ENCODE measurements at regions not wholly inside any gene's neighbourhood (a gene's known extent, or its start where the extent isn't known, plus 50 kb on each side); places are given as distances from the start of the nearest gene placed in this dataset.

- intact Hi-C loops (cut with DNase I), result no loop called here
These were observed 173.1 kb downstream of the NECTIN3 start for GRCh38 chr3:111244760-111245159.

GRCh38 chr3:111246967-111247760 lies 175.5 kb downstream of the NECTIN3 start:
- intact Hi-C loops (cut with DNase I), result no loop called here
- no peak for DNase-seq

More at GRCh38 chr3:111244760-111245159, 173.1 kb downstream of the NECTIN3 start:
- DNase-seq, result no peak

- DNase-seq, result no peak
- intact Hi-C loops (cut with DNase I), result no loop called here
These were observed 176.8 kb downstream of the NECTIN3 start for GRCh38 chr3:111248406-111248805.

- DNase-seq, result no peak
- intact Hi-C loops (cut with DNase I), result no loop called here
These were observed 177.8 kb downstream of the NECTIN3 start for GRCh38 chr3:111249421-111249820.

GRCh38 chr3:111252779-111253178 lies 181.2 kb downstream of the NECTIN3 start:
- DNase-seq, result peak in 31 of 42 donors; percentile 7 to 57 (median 26)

GRCh38 chr3:111253733-111254132 lies 182.1 kb downstream of the NECTIN3 start:
- intact Hi-C loops (cut with DNase I), result no loop called here
- DNase-seq, result no peak

More at GRCh38 chr3:111252779-111253178, 181.2 kb downstream of the NECTIN3 start:
- intact Hi-C loops (cut with DNase I), result no loop called here

GRCh38 chr3:111260878-111261277 lies 189.3 kb downstream of the NECTIN3 start:
- no peak for DNase-seq
- intact Hi-C loops (cut with DNase I), result no loop called here

- intact Hi-C loops (cut with DNase I), result no loop called here
- DNase-seq, result no peak
These were observed 198.2 kb downstream of the NECTIN3 start for GRCh38 chr3:111269777-111270176.

GRCh38 chr3:111277226-111277625 lies 205.6 kb downstream of the NECTIN3 start:
- intact Hi-C loops (cut with DNase I), result no loop called here

GRCh38 chr3:111278959-111279358 lies 207.3 kb downstream of the NECTIN3 start:
- intact Hi-C loops (cut with DNase I), result no loop called here
- DNase-seq, result no peak

More at GRCh38 chr3:111277226-111277625, 205.6 kb downstream of the NECTIN3 start:
- no peak for DNase-seq

GRCh38 chr3:111282024-111282423 lies 210.4 kb downstream of the NECTIN3 start:
- intact Hi-C loops (cut with DNase I), result no loop called here
- DNase-seq, result peak in 6 of 42 donors; percentile 7 to 19 (median 12)

- intact Hi-C loops (cut with DNase I), result no loop called here
- DNase-seq, result no peak
These were observed 211.5 kb downstream of the NECTIN3 start for GRCh38 chr3:111283165-111283564.

GRCh38 chr3:111284503-111285183 lies 213.0 kb downstream of the NECTIN3 start:
- intact Hi-C loops (cut with DNase I), result no loop called here
- no peak for DNase-seq

GRCh38 chr3:111285184-111285538 lies 213.5 kb downstream of the NECTIN3 start:
- no peak for DNase-seq
- intact Hi-C loops (cut with DNase I), result no loop called here

GRCh38 chr3:111285694-111286093 lies 214.1 kb downstream of the NECTIN3 start:
- DNase-seq, result peak in 22 of 42 donors; percentile 4 to 47 (median 18)
- intact Hi-C loops (cut with DNase I), result no loop called here

- DNase-seq, result no peak
- intact Hi-C loops (cut with DNase I), result no loop called here
These were observed 215.1 kb downstream of the NECTIN3 start for GRCh38 chr3:111286746-111287145.

- intact Hi-C loops (cut with DNase I), result no loop called here
- no peak for DNase-seq
These were observed 220.5 kb downstream of the NECTIN3 start for GRCh38 chr3:111292117-111292516.

GRCh38 chr3:111299192-111299615 lies 227.6 kb downstream of the NECTIN3 start:
- intact Hi-C loops (cut with DNase I), result no loop called here

GRCh38 chr3:111301238-111301798 lies 229.7 kb downstream of the NECTIN3 start:
- DNase-seq, result no peak
- intact Hi-C loops (cut with DNase I), result no loop called here

More at GRCh38 chr3:111299192-111299615, 227.6 kb downstream of the NECTIN3 start:
- DNase-seq, result no peak

GRCh38 chr3:111302063-111302462 lies 230.4 kb downstream of the NECTIN3 start:
- DNase-seq, result no peak
- intact Hi-C loops (cut with DNase I), result no loop called here

All from head of caudate nucleus (tissue), 42 donors.